Suprapubic skin (tissue), 4 donors: ENCODE measurements at regions not wholly inside any gene's neighbourhood (a gene's known extent, or its start where the extent isn't known, plus 50 kb on each side); places are given as distances from the start of the nearest gene placed in this dataset.

ENCODE experiments used
- DNase-seq, 2 donors: peaks; one replicate each; pipeline ENCODE4 v3.0.0-alpha.2; 2019; ENCODE audit warnings: low spot score in 2 of 2
- H3K27ac ChIP-seq: fragments of 200-600 bp; sonication (generic); one replicate; pipeline ENCODE4 v1.5.1; 2019
- H3K27me3 ChIP-seq: fragments of 200-600 bp; sonication (generic); one replicate; pipeline ENCODE4 v1.5.1; 2019
- H3K36me3 ChIP-seq: fragments of 200-600 bp; sonication (generic); one replicate; pipeline ENCODE4 v1.5.1; 2019
- H3K4me1 ChIP-seq: fragments of 200-600 bp; sonication (generic); one replicate; pipeline ENCODE4 v1.5.1; 2019
- H3K4me3 ChIP-seq: fragments of 200-600 bp; sonication (generic); one replicate; pipeline ENCODE4 v1.5.1; 2019; ENCODE audit warnings: mild to moderate bottlenecking
- H3K9me3 ChIP-seq: fragments of 200-600 bp; sonication (generic); one replicate; pipeline ENCODE4 v1.5.1; 2019
- EP300 ChIP-seq: sonication (generic); formaldehyde crosslinking; IDR thresholded peaks from one replicate; pipeline ENCODE4 v1.6.1; 2017; ENCODE audit warnings: antibody characterized with exemption
- POLR2A ChIP-seq, 2 donors: fragments of 450-650 bp; IDR thresholded peaks; one replicate each; pipeline ENCODE4 v1.6.1; 2017; ENCODE audit warnings: antibody characterized with exemption in 2 of 2, mild to moderate bottlenecking in 2 of 2, moderate library complexity in 2 of 2
- POLR2AphosphoS5 ChIP-seq, 3 donors: sonication (generic); formaldehyde crosslinking; IDR thresholded peaks; one replicate each; pipeline ENCODE4 v1.6.1; 2017; ENCODE audit warnings: antibody characterized with exemption in 3 of 3
- WGBS: methylation state at CpG from one replicate; pipeline ENCODE4 v1.1.5; 2018; 5-methylcytosine and 5-hydroxymethylcytosine counted together
- TF ChIP-seq, protein P1 (sequence below), 2 donors: fragments of 200-600 bp in 1 of 2; fragments of 450-650 bp in 1 of 2; sonication (generic) in 1 of 2; IDR thresholded peaks; one replicate each; pipeline ENCODE4 v1.5.1; 2016 to 2019; ENCODE audit warnings: antibody characterized with exemption in 2 of 2, mild to moderate bottlenecking in 1 of 2, moderate library complexity in 1 of 2

DNA sequence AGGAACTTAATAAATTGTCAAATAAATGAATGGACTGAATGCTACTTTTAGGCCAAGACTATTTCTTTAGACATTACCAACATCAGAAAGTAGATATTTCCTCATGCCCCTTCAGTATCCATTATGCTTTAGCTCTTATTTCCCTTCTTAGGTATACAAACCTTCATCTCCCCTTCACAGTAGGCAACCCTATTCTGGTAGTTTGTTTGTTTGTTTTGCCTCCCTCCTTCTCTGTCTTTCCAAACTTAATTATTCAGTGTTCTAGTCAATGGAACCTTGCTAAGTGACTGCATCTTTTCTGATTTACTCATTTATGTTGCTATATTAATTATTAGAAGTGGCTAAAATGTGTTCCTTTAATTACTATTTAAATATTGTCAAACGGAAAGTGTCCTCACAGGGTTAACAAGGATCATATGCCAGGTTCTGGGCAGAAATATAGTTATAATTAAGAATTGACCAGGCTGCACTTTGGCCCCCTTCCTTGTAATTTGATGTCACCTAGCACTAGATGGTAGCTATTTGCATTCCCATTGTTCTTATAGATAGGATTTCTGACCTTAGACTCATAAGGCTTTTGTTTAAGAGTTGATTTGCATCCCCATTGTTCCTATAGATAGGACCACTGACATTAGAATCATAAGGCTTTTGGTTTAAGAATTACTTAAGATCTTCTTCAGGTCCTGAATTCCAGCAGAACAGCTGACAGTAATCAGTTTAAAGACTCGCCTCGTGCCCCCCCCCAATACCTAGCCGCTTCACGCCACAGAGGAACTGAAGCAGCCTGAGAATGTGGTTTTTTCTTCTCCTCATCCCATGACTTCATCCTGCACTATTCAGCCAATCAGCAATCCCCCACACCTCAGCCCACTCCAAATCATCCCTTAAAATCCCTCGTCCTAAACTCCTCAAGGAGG lies 84.4 kb upstream of the NUDT12 start:
- no peak overlapping the region for H3K27ac ChIP-seq
- no peaks in the 10 kb centered on the region for H3K4me1 ChIP-seq
- WGBS: 84% methylated on average over 6 of the region's 6 CpGs
- no peaks in the 10 kb centered on the region for H3K9me3 ChIP-seq
- TF ChIP-seq POLR2A (IDR thresholded peaks at IDR 0.05) (no peak), POLR2AphosphoS5 (IDR thresholded peaks at IDR 0.05) (no peak), EP300 (no peak)
- TF ChIP-seq, protein P1, sequence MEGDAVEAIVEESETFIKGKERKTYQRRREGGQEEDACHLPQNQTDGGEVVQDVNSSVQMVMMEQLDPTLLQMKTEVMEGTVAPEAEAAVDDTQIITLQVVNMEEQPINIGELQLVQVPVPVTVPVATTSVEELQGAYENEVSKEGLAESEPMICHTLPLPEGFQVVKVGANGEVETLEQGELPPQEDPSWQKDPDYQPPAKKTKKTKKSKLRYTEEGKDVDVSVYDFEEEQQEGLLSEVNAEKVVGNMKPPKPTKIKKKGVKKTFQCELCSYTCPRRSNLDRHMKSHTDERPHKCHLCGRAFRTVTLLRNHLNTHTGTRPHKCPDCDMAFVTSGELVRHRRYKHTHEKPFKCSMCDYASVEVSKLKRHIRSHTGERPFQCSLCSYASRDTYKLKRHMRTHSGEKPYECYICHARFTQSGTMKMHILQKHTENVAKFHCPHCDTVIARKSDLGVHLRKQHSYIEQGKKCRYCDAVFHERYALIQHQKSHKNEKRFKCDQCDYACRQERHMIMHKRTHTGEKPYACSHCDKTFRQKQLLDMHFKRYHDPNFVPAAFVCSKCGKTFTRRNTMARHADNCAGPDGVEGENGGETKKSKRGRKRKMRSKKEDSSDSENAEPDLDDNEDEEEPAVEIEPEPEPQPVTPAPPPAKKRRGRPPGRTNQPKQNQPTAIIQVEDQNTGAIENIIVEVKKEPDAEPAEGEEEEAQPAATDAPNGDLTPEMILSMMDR (IDR thresholded peaks at IDR 0.05): no peak
- H3K36me3 ChIP-seq: no peaks in the 10 kb centered on the region
- H3K27me3 ChIP-seq: no peaks in the 10 kb centered on the region
- no peak overlapping the region for H3K4me3 ChIP-seq
- DNase-seq: no peak

DNA sequence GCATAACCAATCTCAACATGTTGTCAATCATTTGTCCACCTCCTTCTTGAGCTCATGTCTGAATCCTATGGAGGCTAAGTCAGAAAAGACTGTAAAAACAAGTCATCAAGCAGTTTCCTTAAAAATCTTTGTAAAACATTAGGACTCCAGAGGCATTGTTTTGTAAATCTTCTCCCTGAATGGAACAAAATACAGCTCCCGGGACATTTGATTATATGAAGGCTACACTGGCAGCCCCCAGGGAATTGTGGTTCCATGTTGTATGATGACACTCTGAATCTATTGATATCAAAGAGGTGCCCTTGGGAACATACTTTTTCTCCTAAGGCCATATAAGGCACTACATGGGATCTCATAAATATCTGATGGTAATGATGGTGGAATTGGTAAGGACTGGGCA lies 83.2 kb upstream of the NUDT12 start:
- no peak overlapping the region for H3K4me3 ChIP-seq
- no peaks in the 10 kb centered on the region for H3K4me1 ChIP-seq
- H3K9me3 ChIP-seq: no peaks in the 10 kb centered on the region
- WGBS: 71% methylated on average over 1 of the region's 1 CpG
- TF ChIP-seq EP300 (no peak), POLR2AphosphoS5 (IDR thresholded peaks at IDR 0.05) (no peak), POLR2A (IDR thresholded peaks at IDR 0.05) (no peak)
- TF ChIP-seq, protein P1 (IDR thresholded peaks at IDR 0.05): no peak
- H3K27me3 ChIP-seq: no peaks in the 10 kb centered on the region
- no peak overlapping the region for H3K27ac ChIP-seq
- no peaks in the 10 kb centered on the region for H3K36me3 ChIP-seq
- no peak for DNase-seq

DNA sequence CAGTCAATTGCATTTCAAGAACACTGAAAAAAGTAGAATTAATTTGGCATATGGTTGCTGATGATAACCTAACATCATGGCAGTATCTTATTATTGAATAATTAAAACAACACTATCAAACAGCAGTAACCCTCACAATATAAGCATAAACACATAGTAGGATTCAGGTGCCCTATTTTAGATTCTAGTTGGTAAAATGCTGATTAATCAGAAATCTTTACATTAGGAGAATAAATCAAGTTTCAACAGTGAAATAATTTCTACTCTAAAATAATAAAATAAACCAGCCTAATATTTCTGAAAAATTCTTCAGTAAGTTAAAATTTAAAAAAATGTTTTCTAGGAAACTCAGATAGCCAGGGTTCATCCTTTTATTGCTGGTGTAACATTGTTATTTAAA lies 76.4 kb upstream of the NUDT12 start:
- H3K27ac ChIP-seq: no peak overlapping the region
- TF ChIP-seq POLR2A (IDR thresholded peaks at IDR 0.05) (no peak), EP300 (no peak), POLR2AphosphoS5 (IDR thresholded peaks at IDR 0.05) (no peak)
- TF ChIP-seq, protein P1 (IDR thresholded peaks at IDR 0.05): no peak
- no peaks in the 10 kb centered on the region for H3K27me3 ChIP-seq
- H3K4me1 ChIP-seq: no peaks in the 10 kb centered on the region
- no peaks in the 10 kb centered on the region for H3K9me3 ChIP-seq
- no peaks in the 10 kb centered on the region for H3K36me3 ChIP-seq
- DNase-seq: no peak
- no peak overlapping the region for H3K4me3 ChIP-seq

DNA sequence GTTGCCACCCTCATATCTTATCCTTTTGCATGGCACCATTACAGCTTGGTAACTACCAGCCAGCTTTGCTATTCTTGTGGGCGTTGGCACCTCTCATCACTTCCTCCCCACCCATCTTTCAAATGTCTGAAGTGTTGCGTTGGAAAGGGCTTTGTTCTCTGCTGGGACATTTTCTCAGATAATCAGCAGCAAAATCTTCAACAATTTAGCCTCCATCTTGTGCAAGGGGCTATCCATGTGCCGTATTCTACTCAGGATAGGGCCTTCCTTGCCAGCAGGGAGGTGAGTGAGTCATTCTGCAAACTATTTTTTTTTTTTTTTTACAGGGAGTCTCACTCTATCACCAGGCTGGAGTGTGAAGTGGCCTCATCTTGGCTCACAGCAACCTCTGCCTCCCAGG lies 62.1 kb upstream of the NUDT12 start:
- no peak for TF ChIP-seq POLR2AphosphoS5 (IDR thresholded peaks at IDR 0.05)
- TF ChIP-seq EP300: no peak
- no peak for TF ChIP-seq POLR2A (IDR thresholded peaks at IDR 0.05)
- TF ChIP-seq, protein P1 (IDR thresholded peaks at IDR 0.05): no peak
- no peaks in the 10 kb centered on the region for H3K27me3 ChIP-seq
- no peak overlapping the region for H3K4me3 ChIP-seq
- no peak for DNase-seq
- no peak overlapping the region for H3K27ac ChIP-seq
- no peaks in the 10 kb centered on the region for H3K4me1 ChIP-seq
- H3K9me3 ChIP-seq: no peaks in the 10 kb centered on the region
- WGBS: 75% methylated on average over 3 of the region's 3 CpGs
- no peaks in the 10 kb centered on the region for H3K36me3 ChIP-seq

DNA sequence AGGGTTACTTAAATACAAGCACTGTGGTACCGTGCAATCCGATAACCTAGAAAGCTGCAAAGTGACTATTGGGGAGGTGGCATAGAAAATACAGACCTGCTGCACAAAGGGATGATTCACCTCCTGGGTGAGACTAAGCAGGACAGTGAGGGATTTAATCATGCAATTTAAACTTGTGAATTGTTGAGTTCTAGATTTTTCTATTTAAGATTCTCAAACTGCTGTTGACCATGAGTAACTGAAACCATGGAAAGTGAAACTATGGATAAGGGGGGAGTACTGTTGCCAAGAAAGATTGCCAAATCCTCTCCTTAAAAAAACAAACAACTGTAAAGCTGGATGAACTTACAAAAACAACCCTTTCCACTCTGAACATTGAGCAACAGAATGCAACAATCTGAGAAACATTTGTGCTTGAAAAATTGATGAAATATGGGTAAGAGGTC lies 61.5 kb upstream of the NUDT12 start:
- Histone ChIP-seq H3K4me3 (no peak overlapping the region), H3K9me3 (no peaks in the 10 kb centered on the region), H3K27me3 (no peaks in the 10 kb centered on the region), H3K27ac (no peak overlapping the region), H3K36me3 (no peaks in the 10 kb centered on the region), H3K4me1 (no peaks in the 10 kb centered on the region)
- 88% methylated on average over 2 of the region's 2 CpGs for WGBS
- no peak for DNase-seq
- no peak for TF ChIP-seq POLR2A (IDR thresholded peaks at IDR 0.05)
- TF ChIP-seq POLR2AphosphoS5 (IDR thresholded peaks at IDR 0.05): no peak
